ENCODE measurements at regions not wholly inside any gene's neighbourhood (a gene's known extent, or its start where the extent isn't known, plus 50 kb on each side); places are given as distances from the start of the nearest gene placed in this dataset.

DNA sequence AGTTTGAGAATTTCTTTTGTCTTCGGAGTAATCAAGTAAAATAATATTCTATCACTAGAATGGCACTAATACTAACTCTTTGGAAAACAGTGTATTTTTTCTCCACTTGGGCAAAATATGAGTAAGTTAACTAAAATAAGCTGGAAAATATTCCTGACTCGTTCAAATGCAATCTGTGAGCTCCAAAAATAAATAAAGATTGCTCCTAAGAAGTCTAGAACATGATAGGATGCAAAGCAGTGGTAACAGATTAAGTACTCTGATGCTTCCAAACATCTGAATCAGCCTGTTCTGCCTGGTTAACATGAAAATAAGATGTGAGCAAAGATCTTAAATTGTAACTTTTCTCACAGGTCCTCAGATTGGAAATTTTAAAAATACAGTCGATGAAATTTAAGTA, 285.1 kb upstream of the ID4 start:
- TF ChIP-seq, protein P1, sequence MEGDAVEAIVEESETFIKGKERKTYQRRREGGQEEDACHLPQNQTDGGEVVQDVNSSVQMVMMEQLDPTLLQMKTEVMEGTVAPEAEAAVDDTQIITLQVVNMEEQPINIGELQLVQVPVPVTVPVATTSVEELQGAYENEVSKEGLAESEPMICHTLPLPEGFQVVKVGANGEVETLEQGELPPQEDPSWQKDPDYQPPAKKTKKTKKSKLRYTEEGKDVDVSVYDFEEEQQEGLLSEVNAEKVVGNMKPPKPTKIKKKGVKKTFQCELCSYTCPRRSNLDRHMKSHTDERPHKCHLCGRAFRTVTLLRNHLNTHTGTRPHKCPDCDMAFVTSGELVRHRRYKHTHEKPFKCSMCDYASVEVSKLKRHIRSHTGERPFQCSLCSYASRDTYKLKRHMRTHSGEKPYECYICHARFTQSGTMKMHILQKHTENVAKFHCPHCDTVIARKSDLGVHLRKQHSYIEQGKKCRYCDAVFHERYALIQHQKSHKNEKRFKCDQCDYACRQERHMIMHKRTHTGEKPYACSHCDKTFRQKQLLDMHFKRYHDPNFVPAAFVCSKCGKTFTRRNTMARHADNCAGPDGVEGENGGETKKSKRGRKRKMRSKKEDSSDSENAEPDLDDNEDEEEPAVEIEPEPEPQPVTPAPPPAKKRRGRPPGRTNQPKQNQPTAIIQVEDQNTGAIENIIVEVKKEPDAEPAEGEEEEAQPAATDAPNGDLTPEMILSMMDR (IDR thresholded peaks at IDR 0.05) = no peak
- TF ChIP-seq POLR2A (IDR thresholded peaks at IDR 0.05) = no peak
